ENCODE measurements at regions not wholly inside any gene's neighbourhood (a gene's known extent, or its start where the extent isn't known, plus 50 kb on each side); places are given as distances from the start of the nearest gene placed in this dataset.

- DNase-seq, result no peak
Observed at GRCh38 chr1:226491093-226491850, 57.3 kb upstream of the STUM start.

GRCh38 chr1:226492426-226493137 lies 56.0 kb upstream of the STUM start:
- DNase-seq, result no peak

- DNase-seq, result no peak
Observed at GRCh38 chr1:226494092-226494609, 54.4 kb upstream of the STUM start.

- DNase-seq, result no peak
Observed at GRCh38 chr1:226495716-226496115, 52.8 kb upstream of the STUM start.

- DNase-seq, result no peak
Observed at GRCh38 chr1:226496453-226497015, 52.0 kb upstream of the STUM start.

GRCh38 chr1:226497276-226497833 lies 51.2 kb upstream of the STUM start:
- no peak for DNase-seq

GRCh38 chr1:226497991-226498639 lies 50.4 kb upstream of the STUM start:
- no peak for DNase-seq

- no peak for DNase-seq
Observed at GRCh38 chr1:226498640-226499008, 49.9 kb upstream of the STUM start.

All from NCI-H524 treated with DMSO at 0.1 percent for 48 hours (cell line).